ENCODE measurements at regions not wholly inside any gene's neighbourhood (a gene's known extent, or its start where the extent isn't known, plus 50 kb on each side); places are given as distances from the start of the nearest gene placed in this dataset.
"Not testable (repeated sequence)": the region's sequence is repeated elsewhere in the genome, so short reads cannot be mapped to it uniquely, and the experiment has no call there.

GRCh38 chr9:88829276-88829675, 162.0 kb upstream of the S1PR3 start:
- no peak for DNase-seq (ENCODE audit: low spot score)
- Mint-ChIP-seq H3K4me1 (ENCODE audit: low read depth) (peaks cover 2% of the 10 kb centered on the region), H3K36me3 (ENCODE audit: low read depth) (no peaks in the 10 kb centered on the region), H3K27me3 (ENCODE audit: low read depth) (peaks cover 84% of the 10 kb centered on the region), H3K9me3 (no peaks in the 10 kb centered on the region), H3K27ac (no peak overlapping the region), H3K4me3 (ENCODE audit: low read depth) (no peak overlapping the region)
- intact Hi-C loops (cut with micrococcal nuclease), result no loop called here

- Mint-ChIP-seq H3K4me3 (ENCODE audit: low read depth) (no peak overlapping the region), H3K36me3 (ENCODE audit: low read depth) (no peaks in the 10 kb centered on the region), H3K9me3 (no peaks in the 10 kb centered on the region), H3K27me3 (ENCODE audit: low read depth) (peaks cover 71% of the 10 kb centered on the region), H3K4me1 (ENCODE audit: low read depth) (peaks cover 19% of the 10 kb centered on the region), H3K27ac (no peak overlapping the region)
- DNase-seq (ENCODE audit: low spot score), result no peak
- intact Hi-C loops (cut with micrococcal nuclease), result loop anchor here (10.0 kb wide), 3 partner anchors 123 to 827 kb away; no protein-coding TSS in a partner anchor
Measured at GRCh38 chr9:88831713-88832407, 159.4 kb upstream of the S1PR3 start.

- intact Hi-C loops (cut with micrococcal nuclease), result loop anchor here (10.0 kb wide), 3 partner anchors 121 to 829 kb away; no protein-coding TSS in a partner anchor
- peaks cover 70% of the 10 kb centered on the region for H3K27me3 Mint-ChIP-seq (ENCODE audit: low read depth)
Measured at GRCh38 chr9:88833946-88834345, 157.3 kb upstream of the S1PR3 start.

GRCh38 chr9:88835038-88835466, 156.2 kb upstream of the S1PR3 start:
- no peak overlapping the region for H3K27ac Mint-ChIP-seq
- no peaks in the 10 kb centered on the region for H3K9me3 Mint-ChIP-seq
- H3K4me1 Mint-ChIP-seq (ENCODE audit: low read depth), result peaks cover 19% of the 10 kb centered on the region
- intact Hi-C loops (cut with micrococcal nuclease), result loop anchor here (5.0 to 10.0 kb wide), 4 partner anchors 120 to 830 kb away; no protein-coding TSS in a partner anchor
- H3K27me3 Mint-ChIP-seq (ENCODE audit: low read depth), result peaks cover 69% of the 10 kb centered on the region
- no peaks in the 10 kb centered on the region for H3K36me3 Mint-ChIP-seq (ENCODE audit: low read depth)
- no peak overlapping the region for H3K4me3 Mint-ChIP-seq (ENCODE audit: low read depth)
- no peak for DNase-seq (ENCODE audit: low spot score)

More at GRCh38 chr9:88833946-88834345, 157.3 kb upstream of the S1PR3 start:
- DNase-seq (ENCODE audit: low spot score), result no peak
- peaks cover 19% of the 10 kb centered on the region for H3K4me1 Mint-ChIP-seq (ENCODE audit: low read depth)
- H3K9me3 Mint-ChIP-seq, result no peaks in the 10 kb centered on the region
- H3K27ac Mint-ChIP-seq, result no peak overlapping the region
- no peak overlapping the region for H3K4me3 Mint-ChIP-seq (ENCODE audit: low read depth)
- H3K36me3 Mint-ChIP-seq (ENCODE audit: low read depth), result no peaks in the 10 kb centered on the region

DNA sequence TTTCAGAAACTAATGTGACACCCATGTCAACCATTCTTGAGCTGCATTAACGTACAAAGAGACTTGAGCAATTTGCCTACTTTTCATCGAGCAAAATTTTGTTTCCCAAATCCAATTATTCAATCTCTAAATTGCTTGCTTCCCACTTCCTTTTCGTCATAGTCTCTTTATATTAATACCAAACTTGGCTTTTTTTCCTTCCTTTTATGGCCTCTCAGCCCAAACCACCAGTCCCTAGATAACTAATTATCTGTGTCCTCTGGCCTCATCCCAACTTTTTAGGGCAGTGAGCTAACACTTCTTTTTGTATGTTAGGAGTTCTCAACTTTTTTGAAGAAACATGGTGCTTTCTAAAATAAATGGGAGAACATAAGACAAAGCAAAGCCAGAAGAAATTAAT, 155.5 kb upstream of the S1PR3 start:
- H3K9me3 Mint-ChIP-seq, result no peaks in the 10 kb centered on the region
- peaks cover 19% of the 10 kb centered on the region for H3K4me1 Mint-ChIP-seq (ENCODE audit: low read depth)
- DNase-seq (ENCODE audit: low spot score), result no peak
- peaks cover 75% of the 10 kb centered on the region for H3K27me3 Mint-ChIP-seq (ENCODE audit: low read depth)
- intact Hi-C loops (cut with micrococcal nuclease), result loop anchor here (5.0 to 10.0 kb wide), 4 partner anchors 119 to 831 kb away; no protein-coding TSS in a partner anchor
- no peak overlapping the region for H3K27ac Mint-ChIP-seq
- no peaks in the 10 kb centered on the region for H3K36me3 Mint-ChIP-seq (ENCODE audit: low read depth)
- H3K4me3 Mint-ChIP-seq (ENCODE audit: low read depth), result no peak overlapping the region

- intact Hi-C loops (cut with micrococcal nuclease), result loop anchor here (5.0 to 10.0 kb wide), 4 partner anchors 117 to 833 kb away; no protein-coding TSS in a partner anchor
Measured at GRCh38 chr9:88837731-88838130, 153.5 kb upstream of the S1PR3 start.

DNA sequence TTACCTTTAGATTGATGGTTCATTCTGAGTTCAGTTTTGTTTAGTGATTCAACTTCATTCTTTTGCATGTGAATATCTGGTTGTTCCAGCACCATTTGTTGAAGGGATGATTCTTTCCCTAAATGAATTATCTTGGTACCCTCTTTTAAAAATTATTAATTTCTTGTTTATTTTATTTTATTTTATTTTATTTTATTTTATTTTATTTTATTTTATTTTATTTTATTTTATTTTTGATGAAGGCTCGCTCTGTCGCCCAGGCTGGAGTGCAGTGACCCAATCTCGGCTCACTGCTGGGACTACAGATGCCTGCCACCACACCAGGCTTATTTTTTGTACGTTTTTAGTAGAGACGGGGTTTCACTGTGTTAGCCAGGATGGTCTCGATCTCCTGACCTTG, 141.4 kb upstream of the S1PR3 start:
- peaks cover 32% of the 10 kb centered on the region for H3K27me3 Mint-ChIP-seq (ENCODE audit: low read depth)
- H3K27ac Mint-ChIP-seq; DNase-seq (ENCODE audit: low spot score); H3K4me3 Mint-ChIP-seq (ENCODE audit: low read depth); H3K36me3 Mint-ChIP-seq (ENCODE audit: low read depth); H3K4me1 Mint-ChIP-seq (ENCODE audit: low read depth); intact Hi-C loops (cut with micrococcal nuclease): not testable (repeated sequence)
- H3K9me3 Mint-ChIP-seq, result peaks cover 15% of the 10 kb centered on the region

More at GRCh38 chr9:88837731-88838130, 153.5 kb upstream of the S1PR3 start:
- H3K36me3 Mint-ChIP-seq (ENCODE audit: low read depth), result no peaks in the 10 kb centered on the region
- no peak overlapping the region for H3K4me3 Mint-ChIP-seq (ENCODE audit: low read depth)
- no peak overlapping the region for H3K27ac Mint-ChIP-seq
- H3K4me1 Mint-ChIP-seq (ENCODE audit: low read depth), result peaks cover 19% of the 10 kb centered on the region
- H3K27me3 Mint-ChIP-seq (ENCODE audit: low read depth), result peaks cover 62% of the 10 kb centered on the region
- no peak for DNase-seq (ENCODE audit: low spot score)
- no peaks in the 10 kb centered on the region for H3K9me3 Mint-ChIP-seq

DNA sequence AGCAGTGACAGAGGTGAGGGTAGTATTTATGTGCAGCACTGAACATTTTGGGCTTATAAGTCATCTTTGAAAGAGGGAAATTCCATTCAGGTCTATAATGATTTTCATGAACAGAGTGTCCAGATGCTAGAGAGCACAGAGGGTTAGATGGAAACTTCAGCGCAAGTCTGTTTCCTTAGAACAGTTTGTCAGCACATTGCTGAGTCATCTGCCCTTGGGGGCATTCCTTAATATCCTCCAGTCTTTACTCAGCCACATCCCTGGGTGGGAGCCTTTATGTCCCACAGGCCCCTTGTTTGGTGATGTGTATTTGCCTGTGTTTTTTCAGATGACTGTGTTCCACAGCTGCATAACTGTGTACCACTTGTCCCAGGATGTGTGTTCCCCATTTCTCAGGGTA, 138.5 kb upstream of the S1PR3 start:
- no peak for DNase-seq (ENCODE audit: low spot score)
- peaks cover 23% of the 10 kb centered on the region for H3K9me3 Mint-ChIP-seq
- peaks cover 43% of the 10 kb centered on the region for H3K27me3 Mint-ChIP-seq (ENCODE audit: low read depth)
- H3K4me1 Mint-ChIP-seq (ENCODE audit: low read depth), result peaks cover 1% of the 10 kb centered on the region
- H3K27ac Mint-ChIP-seq, result no peak overlapping the region
- H3K4me3 Mint-ChIP-seq (ENCODE audit: low read depth), result no peak overlapping the region
- no peaks in the 10 kb centered on the region for H3K36me3 Mint-ChIP-seq (ENCODE audit: low read depth)
- intact Hi-C loops (cut with micrococcal nuclease), result no loop called here

DNA sequence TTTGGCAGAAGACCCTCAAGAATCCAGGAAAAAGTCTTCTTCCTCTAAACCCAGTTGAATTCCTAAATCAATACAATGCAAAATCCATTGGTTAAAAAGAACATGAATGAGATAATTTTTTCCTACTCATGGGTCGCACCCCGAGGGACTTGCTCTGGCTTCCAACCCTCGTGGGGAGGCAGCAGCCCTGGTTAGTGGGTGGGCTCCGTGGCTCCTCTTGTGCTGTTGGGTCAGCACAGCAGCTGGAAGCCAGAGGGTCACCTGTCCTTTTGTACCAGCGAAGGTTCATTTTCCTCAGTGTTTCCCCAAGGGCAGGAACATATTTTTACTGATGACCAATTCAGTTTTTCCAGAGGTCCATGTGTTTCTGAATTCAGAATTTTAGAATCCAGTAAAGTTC, 120.6 kb upstream of the S1PR3 start:
- Mint-ChIP-seq H3K4me1 (ENCODE audit: low read depth) (peaks cover 2% of the 10 kb centered on the region), H3K27me3 (ENCODE audit: low read depth) (peaks cover 31% of the 10 kb centered on the region), H3K27ac (no peak overlapping the region), H3K4me3 (ENCODE audit: low read depth) (no peak overlapping the region), H3K36me3 (ENCODE audit: low read depth) (no peaks in the 10 kb centered on the region), H3K9me3 (peaks cover 3% of the 10 kb centered on the region)
- no peak for DNase-seq (ENCODE audit: low spot score)
- intact Hi-C loops (cut with micrococcal nuclease), result no loop called here

- H3K9me3 Mint-ChIP-seq, result no peaks in the 10 kb centered on the region
- intact Hi-C loops (cut with micrococcal nuclease), result no loop called here
- H3K4me1 Mint-ChIP-seq (ENCODE audit: low read depth), result peaks cover 4% of the 10 kb centered on the region
- peaks cover 25% of the 10 kb centered on the region for H3K27me3 Mint-ChIP-seq (ENCODE audit: low read depth)
- no peak overlapping the region for H3K27ac Mint-ChIP-seq
- H3K36me3 Mint-ChIP-seq (ENCODE audit: low read depth), result no peaks in the 10 kb centered on the region
- H3K4me3 Mint-ChIP-seq (ENCODE audit: low read depth), result no peak overlapping the region
- DNase-seq (ENCODE audit: low spot score), result no peak
Measured at GRCh38 chr9:88871669-88872068, 119.6 kb upstream of the S1PR3 start.

DNA sequence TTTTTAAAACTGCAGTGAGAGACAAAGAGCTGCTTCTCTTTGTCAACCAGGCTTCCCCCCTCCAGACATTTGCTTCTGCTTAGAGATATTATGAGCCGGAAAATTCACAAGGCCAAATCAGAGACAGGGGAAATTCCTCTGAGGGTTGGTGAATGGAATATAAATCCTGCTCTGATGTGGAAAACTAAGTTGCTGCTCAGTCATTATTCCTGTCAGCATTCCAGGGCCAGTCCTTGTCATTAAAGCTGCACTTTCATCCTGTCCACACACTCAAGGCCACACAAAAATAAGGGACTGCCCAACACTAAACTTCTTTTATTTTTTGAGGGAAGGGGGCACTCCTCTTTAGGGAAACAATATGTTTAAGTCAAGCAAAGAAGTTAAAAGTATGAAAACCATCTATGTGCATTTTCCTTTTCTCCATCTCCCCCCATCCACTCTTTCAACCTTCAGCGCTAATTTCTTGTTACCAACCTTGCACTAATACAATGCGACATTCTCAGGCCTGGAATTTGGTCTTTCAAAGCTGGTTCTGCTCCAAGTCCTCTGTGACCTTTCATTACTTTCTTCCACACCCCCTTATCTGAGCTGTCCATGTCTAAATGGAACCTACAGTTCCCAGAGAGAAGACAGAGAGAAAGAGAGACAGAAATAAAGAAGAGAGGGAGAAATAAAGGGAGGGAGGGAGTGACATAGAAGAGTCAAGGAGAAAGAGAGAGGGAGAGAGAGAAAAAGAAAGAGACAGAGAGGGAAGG, 118.9 kb upstream of the S1PR3 start:
- Mint-ChIP-seq H3K36me3 (ENCODE audit: low read depth) (no peaks in the 10 kb centered on the region), H3K27me3 (ENCODE audit: low read depth) (peaks cover 25% of the 10 kb centered on the region), H3K4me1 (ENCODE audit: low read depth) (peaks cover 4% of the 10 kb centered on the region), H3K27ac (no peak overlapping the region), H3K9me3 (no peaks in the 10 kb centered on the region), H3K4me3 (ENCODE audit: low read depth) (no peak overlapping the region)
- intact Hi-C loops (cut with micrococcal nuclease), result no loop called here
- no peak for DNase-seq (ENCODE audit: low spot score)

- Mint-ChIP-seq H3K9me3 (no peaks in the 10 kb centered on the region), H3K4me3 (ENCODE audit: low read depth) (no peak overlapping the region), H3K4me1 (ENCODE audit: low read depth) (peaks cover 4% of the 10 kb centered on the region), H3K36me3 (ENCODE audit: low read depth) (no peaks in the 10 kb centered on the region), H3K27me3 (ENCODE audit: low read depth) (peaks cover 25% of the 10 kb centered on the region), H3K27ac (no peak overlapping the region)
- no peak for DNase-seq (ENCODE audit: low spot score)
- intact Hi-C loops (cut with micrococcal nuclease), result no loop called here
Measured at GRCh38 chr9:88873635-88874034, 117.6 kb upstream of the S1PR3 start.

GRCh38 chr9:88874391-88874790, 116.9 kb upstream of the S1PR3 start:
- DNase-seq (ENCODE audit: low spot score), result no peak
- intact Hi-C loops (cut with micrococcal nuclease), result no loop called here
- no peak overlapping the region for H3K27ac Mint-ChIP-seq
- H3K4me3 Mint-ChIP-seq (ENCODE audit: low read depth), result no peak overlapping the region
- H3K9me3 Mint-ChIP-seq, result no peaks in the 10 kb centered on the region
- peaks cover 4% of the 10 kb centered on the region for H3K4me1 Mint-ChIP-seq (ENCODE audit: low read depth)
- H3K36me3 Mint-ChIP-seq (ENCODE audit: low read depth), result no peaks in the 10 kb centered on the region
- peaks cover 22% of the 10 kb centered on the region for H3K27me3 Mint-ChIP-seq (ENCODE audit: low read depth)
